ENCODE measurements at regions not wholly inside any gene's neighbourhood (a gene's known extent, or its start where the extent isn't known, plus 50 kb on each side); places are given as distances from the start of the nearest gene placed in this dataset.

GRCh38 chr12:38983117-38983571 is 77.8 kb upstream of the CPNE8 start:
- no peak for DNase-seq (ENCODE audit: low read depth in 1 of 2, low spot score in 1 of 2)

GRCh38 chr12:38977132-38977531 is 71.7 kb upstream of the CPNE8 start:
- no peak for DNase-seq (ENCODE audit: low read depth in 1 of 2, low spot score in 1 of 2)

- no peak for DNase-seq (ENCODE audit: low read depth in 1 of 2, low spot score in 1 of 2)
Observed at GRCh38 chr12:38969706-38970105, 64.3 kb upstream of the CPNE8 start.

DNA sequence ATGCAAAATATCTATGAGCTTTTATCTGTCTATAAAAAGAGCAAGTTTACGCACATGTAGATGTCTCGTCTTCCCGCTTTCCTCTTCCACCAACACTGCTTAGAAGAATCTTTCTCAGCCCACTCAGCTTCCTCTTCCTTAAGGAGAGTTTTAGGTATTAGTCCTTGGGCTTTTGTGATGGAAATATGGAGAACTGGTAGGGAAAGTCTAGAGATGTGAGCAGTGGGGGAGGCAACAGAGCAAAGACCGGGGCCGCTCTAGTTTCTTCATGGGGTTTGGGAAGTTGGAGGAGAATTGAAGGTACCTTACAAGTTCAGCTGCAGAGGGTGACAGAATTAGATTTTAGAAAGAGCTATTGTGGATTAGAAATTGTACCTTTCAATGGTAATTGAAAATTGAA is 56.3 kb upstream of the CPNE8 start:
- DNase-seq (ENCODE audit: low read depth in 1 of 2, low spot score in 1 of 2): no peak

DNA sequence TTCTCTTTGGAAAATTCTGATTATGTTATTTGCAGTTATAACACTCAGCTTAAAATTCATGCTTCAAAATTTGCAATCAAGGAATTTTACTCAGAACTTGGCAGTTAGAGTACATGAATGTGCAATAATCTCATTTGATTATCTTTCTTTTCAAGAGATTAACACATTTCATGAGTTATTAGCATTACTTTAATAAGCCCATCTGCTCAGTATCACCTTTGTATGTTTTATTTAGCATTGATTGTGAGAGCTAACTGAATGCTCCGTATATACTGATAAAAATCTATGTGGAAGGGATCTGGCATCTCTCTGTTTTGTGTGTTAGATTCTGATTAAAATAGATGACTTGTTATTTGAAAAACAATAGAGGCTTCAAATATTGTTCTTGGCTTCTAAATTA is 55.6 kb upstream of the CPNE8 start:
- no peak for DNase-seq (ENCODE audit: low read depth in 1 of 2, low spot score in 1 of 2)

- DNase-seq (ENCODE audit: low read depth in 1 of 2, low spot score in 1 of 2): no peak
Observed at GRCh38 chr12:38956337-38956736, 50.9 kb upstream of the CPNE8 start.

All from stimulated activated CD4-positive, alpha-beta T cell treated with anti-CD3 and anti-CD28 coated beads, Interleukin-15, amount 100 ng/mL, for 1 hour (primary cell).